ENCODE measurements at regions not wholly inside any gene's neighbourhood (a gene's known extent, or its start where the extent isn't known, plus 50 kb on each side); places are given as distances from the start of the nearest gene placed in this dataset.
"Not testable (repeated sequence)": the region's sequence is repeated elsewhere in the genome, so short reads cannot be mapped to it uniquely, and the experiment has no call there.

DNA sequence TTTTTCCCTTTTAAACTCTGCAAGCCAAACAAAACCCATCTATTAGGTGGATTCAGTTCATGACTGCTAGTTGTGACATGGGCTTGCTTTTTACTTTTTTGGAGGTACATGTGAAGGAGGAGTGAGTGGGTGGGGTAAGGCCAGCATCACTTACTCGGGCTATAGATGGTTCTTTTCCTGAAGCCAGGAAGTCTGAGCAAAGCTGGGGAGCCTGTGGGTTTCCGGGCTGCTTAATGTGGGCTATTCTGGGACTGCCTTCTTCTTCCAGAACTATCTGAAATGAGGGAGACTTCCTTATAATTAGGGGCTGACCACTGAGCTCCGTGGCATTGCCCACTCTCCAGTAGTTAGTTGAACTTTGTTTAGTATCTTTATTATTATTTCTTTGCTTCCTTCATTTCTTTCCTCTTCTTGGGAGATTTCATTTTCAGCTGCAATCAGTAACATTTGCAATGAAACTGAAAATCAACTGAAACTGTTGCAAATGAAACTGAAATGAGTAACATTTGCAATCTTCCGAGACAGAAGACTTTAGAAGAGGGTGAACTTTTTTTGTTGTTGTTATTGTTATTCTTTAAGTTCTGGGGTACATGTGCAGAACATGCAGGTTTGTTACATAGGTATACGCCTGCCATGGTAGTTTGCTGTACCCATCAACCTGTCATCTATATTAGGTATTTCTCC lies 204.9 kb downstream of the LRRC70 start:
- TF ChIP-seq, protein P1, sequence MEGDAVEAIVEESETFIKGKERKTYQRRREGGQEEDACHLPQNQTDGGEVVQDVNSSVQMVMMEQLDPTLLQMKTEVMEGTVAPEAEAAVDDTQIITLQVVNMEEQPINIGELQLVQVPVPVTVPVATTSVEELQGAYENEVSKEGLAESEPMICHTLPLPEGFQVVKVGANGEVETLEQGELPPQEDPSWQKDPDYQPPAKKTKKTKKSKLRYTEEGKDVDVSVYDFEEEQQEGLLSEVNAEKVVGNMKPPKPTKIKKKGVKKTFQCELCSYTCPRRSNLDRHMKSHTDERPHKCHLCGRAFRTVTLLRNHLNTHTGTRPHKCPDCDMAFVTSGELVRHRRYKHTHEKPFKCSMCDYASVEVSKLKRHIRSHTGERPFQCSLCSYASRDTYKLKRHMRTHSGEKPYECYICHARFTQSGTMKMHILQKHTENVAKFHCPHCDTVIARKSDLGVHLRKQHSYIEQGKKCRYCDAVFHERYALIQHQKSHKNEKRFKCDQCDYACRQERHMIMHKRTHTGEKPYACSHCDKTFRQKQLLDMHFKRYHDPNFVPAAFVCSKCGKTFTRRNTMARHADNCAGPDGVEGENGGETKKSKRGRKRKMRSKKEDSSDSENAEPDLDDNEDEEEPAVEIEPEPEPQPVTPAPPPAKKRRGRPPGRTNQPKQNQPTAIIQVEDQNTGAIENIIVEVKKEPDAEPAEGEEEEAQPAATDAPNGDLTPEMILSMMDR (IDR thresholded peaks at IDR 0.05): no peak
- no peak overlapping the region for H3K27ac ChIP-seq
- DNase-seq: no peak
- H3K36me3 ChIP-seq: no peaks in the 10 kb centered on the region
- no peaks in the 10 kb centered on the region for H3K27me3 ChIP-seq
- H3K4me3 ChIP-seq: no peak overlapping the region
- intact Hi-C loops (cut with DNase I; ENCODE audit: low total_unique reads): no loop called here
- no peaks in the 10 kb centered on the region for H3K4me1 ChIP-seq
- no peaks in the 10 kb centered on the region for H3K9me3 ChIP-seq

DNA sequence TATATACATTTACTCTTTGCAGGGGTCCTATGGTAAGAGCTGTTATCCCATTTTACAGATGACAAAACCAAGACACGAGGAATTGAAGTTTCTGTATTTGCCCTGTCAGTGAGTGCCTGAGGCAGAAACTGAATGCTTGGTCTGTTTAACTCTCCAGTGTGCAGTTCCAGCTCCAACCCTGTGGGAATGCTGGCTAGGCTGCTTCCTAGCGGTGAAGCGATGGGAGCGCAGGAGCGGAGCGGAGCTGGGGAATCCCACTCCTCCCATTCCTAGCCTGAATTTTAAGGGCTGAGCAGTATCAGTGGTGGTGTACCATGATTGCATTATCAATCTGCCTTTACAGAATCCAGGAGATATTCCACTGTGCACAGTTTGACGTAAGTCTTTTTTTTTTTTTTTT lies 202.3 kb downstream of the LRRC70 start:
- Histone ChIP-seq H3K9me3 (no peaks in the 10 kb centered on the region), H3K36me3 (no peaks in the 10 kb centered on the region), H3K27me3 (no peaks in the 10 kb centered on the region), H3K27ac (no peak overlapping the region), H3K4me3 (no peak overlapping the region), H3K4me1 (no peaks in the 10 kb centered on the region)
- TF ChIP-seq, protein P1 (IDR thresholded peaks at IDR 0.05): no peak
- DNase-seq: no peak
- intact Hi-C loops (cut with DNase I; ENCODE audit: low total_unique reads): no loop called here

DNA sequence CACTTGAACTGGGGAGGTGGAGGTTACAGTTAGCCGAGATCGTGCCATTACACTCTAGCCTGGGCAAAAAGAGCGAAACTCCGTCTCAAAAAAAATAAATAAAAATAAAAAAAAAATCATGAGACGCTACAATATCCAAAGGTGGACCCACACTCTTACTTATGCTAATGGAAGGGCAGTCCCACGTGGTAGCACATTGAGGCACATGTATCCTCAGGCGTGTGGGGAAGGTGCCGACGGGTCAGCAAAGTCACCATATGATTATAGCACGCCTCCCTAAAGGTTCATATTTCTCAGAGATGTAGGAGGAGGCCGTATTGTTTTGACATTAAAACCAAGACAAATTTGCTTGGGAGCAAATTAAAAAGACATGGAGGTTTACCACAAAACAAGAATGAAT lies 201.6 kb downstream of the LRRC70 start:
- H3K27ac ChIP-seq: no peak overlapping the region
- intact Hi-C loops (cut with DNase I; ENCODE audit: low total_unique reads): no loop called here
- H3K4me1 ChIP-seq: no peaks in the 10 kb centered on the region
- no peaks in the 10 kb centered on the region for H3K9me3 ChIP-seq
- H3K27me3 ChIP-seq: no peaks in the 10 kb centered on the region
- no peaks in the 10 kb centered on the region for H3K36me3 ChIP-seq
- TF ChIP-seq, protein P1 (IDR thresholded peaks at IDR 0.05): no peak
- H3K4me3 ChIP-seq: no peak overlapping the region
- DNase-seq: no peak

DNA sequence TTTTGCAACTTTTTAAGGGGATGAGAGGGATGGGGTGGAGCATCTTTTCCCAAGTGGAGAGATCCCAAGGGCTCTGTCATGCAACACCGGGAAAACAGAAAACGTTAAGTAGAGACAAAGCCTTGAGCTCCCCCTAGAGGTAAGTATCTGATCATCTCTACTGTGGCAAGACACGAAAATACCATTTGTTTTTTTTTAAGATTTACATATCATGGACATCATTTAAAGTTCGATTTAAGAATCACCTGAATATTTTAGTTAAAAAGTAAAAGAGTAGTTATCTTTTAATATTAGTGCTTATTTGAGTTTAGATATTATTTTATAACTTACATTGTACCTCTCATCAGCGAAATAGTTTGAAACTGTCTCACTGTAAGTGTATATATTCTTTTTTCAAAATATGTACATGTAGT lies 200.4 kb downstream of the LRRC70 start:
- TF ChIP-seq, protein P1 (IDR thresholded peaks at IDR 0.05): peak; percentile 50 to 52
- no peak for DNase-seq
- Histone ChIP-seq H3K36me3 (no peaks in the 10 kb centered on the region), H3K9me3 (no peaks in the 10 kb centered on the region), H3K4me1 (no peaks in the 10 kb centered on the region), H3K27me3 (no peaks in the 10 kb centered on the region), H3K27ac (no peak overlapping the region), H3K4me3 (no peak overlapping the region)
- intact Hi-C loops (cut with DNase I; ENCODE audit: low total_unique reads): loop anchor here (10.0 kb wide), 1 partner anchor 324 kb away; no protein-coding TSS in a partner anchor

- TF ChIP-seq, protein P1 (IDR thresholded peaks at IDR 0.05): no peak
- intact Hi-C loops (cut with DNase I; ENCODE audit: low total_unique reads): loop anchor here (10.0 kb wide), 1 partner anchor 324 kb away; no protein-coding TSS in a partner anchor
- Histone ChIP-seq H3K27ac (no peak overlapping the region), H3K9me3 (no peaks in the 10 kb centered on the region), H3K4me1 (no peaks in the 10 kb centered on the region), H3K36me3 (no peaks in the 10 kb centered on the region), H3K27me3 (no peaks in the 10 kb centered on the region), H3K4me3 (no peak overlapping the region)
- no peak for DNase-seq
Observed at GRCh38 chr5:62778316-62779009, 199.8 kb downstream of the LRRC70 start.

- intact Hi-C loops (cut with DNase I; ENCODE audit: low total_unique reads): loop anchor here (10.0 kb wide), 1 partner anchor 322 kb away; no protein-coding TSS in a partner anchor
- H3K9me3 ChIP-seq, H3K4me3 ChIP-seq, H3K36me3 ChIP-seq, H3K4me1 ChIP-seq, DNase-seq, H3K27me3 ChIP-seq, H3K27ac ChIP-seq: not testable (repeated sequence)
Observed at GRCh38 chr5:62777081-62777480, 198.5 kb downstream of the LRRC70 start.

DNA sequence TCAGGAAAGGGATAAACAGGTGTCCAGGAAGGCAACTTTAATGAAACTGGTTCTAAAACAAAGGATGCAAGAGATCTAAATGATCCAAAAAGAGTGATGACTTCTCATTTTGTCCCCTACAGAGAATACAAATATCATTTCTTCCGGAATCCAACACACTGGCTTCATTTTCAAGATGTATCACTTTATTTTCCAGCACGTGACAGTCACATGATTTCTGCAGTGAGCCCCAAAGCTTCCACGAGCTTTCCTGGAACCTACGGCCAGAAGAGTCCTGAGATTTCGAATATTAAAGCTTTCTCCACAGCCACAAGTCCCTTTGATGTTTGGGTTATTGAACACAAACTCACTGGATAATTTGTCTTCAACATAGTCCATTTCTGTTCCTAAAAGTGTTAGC lies 198.0 kb downstream of the LRRC70 start:
- intact Hi-C loops (cut with DNase I; ENCODE audit: low total_unique reads): loop anchor here (10.0 kb wide), 1 partner anchor 322 kb away; no protein-coding TSS in a partner anchor

More for the DNA sequence above, 198.0 kb downstream of the LRRC70 start:
- H3K4me3 ChIP-seq, H3K4me1 ChIP-seq, H3K27me3 ChIP-seq, DNase-seq, H3K36me3 ChIP-seq, H3K27ac ChIP-seq, H3K9me3 ChIP-seq: not testable (repeated sequence)

Data from tibial artery (tissue), 4 donors.